Activated CD4-positive, alpha-beta T cell treated with anti-CD3 and anti-CD28 coated beads, Interleukin-2, amount 50 U/mL, for 16 hours (primary cell): ENCODE measurements at regions not wholly inside any gene's neighbourhood (a gene's known extent, or its start where the extent isn't known, plus 50 kb on each side); places are given as distances from the start of the nearest gene placed in this dataset.
"Not testable (repeated sequence)": the region's sequence is repeated elsewhere in the genome, so short reads cannot be mapped to it uniquely, and the experiment has no call there.

Experiments used
- DNase-seq: peaks from one replicate; pipeline ENCODE4 v3.0.0-alpha.2; 2020

DNA sequence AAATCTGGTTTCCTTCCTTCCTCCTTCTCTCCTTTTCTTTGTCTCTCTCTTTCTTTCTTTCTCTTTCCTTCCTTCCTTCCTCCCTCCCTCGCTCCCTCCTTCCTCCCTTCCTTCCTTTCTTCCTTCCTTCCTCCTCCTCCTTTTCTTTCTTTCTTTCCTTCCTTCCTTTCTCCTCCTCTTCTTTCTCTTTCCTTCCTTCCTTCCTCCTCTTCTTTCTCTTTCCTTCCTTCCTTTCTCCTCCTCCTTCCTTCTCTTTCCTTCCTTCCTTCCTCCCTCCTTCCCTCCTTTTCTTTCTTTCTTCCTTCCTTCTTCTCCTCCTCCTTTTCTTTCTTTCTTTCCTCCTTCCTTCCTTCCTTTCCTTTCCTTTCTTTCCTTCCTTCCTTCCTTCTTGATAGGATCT, 61.2 kb downstream of the VIP start:
- DNase-seq = no peak

DNA sequence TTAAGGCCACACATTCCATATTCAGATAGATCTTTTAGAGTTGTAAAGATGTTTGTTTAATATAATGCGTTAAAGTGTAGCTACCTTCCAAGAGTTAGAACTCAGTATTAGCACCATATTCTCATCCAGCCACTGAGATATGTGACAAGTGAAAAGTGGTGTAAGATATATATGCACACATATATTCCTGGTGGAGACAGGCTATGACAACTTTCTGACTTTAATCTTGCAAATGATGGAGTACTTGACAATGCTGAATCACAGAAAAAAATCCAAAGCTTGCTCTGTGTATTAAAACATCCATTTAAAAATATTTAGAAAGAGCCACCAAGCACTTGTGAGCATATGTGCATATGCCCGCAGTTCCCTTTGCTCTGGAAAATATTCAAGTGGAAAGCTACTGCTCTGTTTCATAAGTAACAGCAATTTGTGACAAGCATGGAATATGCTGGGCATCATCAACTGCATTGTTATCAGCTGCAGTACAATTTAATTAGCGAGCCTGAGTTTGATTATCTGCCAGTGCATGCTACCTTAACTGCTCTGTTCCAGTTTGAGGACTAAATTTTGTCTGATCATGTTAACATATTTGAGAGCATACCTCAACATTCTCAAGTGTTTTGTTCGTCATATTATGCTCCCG, 64.8 kb downstream of the VIP start:
- DNase-seq = no peak

DNA sequence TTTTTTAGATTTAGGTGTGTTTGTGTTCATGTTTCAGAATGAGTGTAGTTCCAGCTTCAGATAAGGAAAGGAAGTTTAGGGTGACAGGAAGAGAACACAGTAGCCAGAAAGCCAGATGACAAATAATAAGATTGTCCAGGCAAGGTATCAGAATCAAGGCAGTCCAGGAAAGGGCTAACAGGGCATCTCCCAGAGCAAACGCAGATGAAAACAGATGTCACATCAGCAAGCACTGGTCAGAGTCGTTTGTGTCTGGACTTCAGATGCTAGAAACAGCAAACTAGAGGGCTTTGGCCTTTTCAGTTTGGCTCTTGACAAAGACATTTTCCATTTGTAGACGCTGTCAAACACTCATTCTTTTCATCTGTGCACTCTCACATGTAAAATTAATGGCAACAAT, 65.5 kb downstream of the VIP start:
- DNase-seq = no peak

DNA sequence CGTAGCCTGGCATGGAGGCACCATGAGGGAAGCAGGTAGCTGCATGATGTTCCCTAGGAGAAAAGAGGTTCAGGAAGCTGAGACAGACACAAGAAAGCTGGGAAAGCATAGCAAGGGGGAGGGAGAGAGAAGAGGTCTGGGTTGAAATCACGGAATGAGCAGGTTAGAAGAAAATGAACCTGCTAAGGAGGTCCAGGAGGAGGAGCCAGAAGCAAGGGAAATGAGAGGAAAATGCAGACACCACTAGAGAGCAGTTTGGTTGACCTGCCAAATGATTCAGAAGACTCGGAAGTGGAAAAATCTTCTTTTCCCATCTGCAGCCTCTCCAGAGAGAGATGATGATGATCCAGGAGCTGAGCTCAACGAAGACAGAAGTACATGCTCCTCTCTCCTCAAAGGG, 70.9 kb downstream of the VIP start:
- DNase-seq = no peak

DNA sequence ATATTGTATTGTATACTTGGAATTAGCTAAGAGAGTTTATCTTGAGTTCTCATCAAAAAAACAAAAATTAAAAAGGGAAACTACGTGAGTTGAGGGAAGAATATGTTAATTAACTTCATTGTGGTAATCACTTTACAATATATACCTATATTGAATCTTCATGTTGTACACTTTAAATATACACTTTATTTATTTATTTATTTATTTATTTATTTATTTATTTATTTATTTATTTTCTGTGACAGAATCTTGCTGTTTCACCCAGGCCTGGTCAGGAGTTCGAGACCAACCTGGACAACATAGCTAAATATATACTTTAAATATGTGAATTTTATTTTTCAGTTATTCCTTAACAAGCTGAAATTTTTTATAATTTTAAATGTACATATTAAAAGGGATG, 74.1 kb downstream of the VIP start:
- no peak for DNase-seq

DNA sequence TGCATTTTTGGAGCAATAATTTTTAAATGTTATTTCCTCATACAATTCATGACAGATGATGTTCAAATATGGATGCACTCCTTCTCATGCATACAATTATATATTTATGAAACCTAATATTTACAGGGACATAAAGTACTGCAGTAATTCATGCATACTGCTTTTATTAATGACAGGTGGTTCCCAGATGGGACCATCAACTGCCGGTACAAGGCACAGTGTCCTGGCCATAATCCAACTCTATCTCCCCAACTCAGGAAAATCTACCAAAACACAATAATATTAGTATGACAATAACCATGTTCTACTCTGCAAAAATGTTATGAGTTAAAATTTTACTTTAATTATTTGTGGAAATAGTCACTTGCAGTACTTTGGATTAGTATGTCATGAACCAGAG, 77.8 kb downstream of the VIP start:
- DNase-seq = no peak

DNA sequence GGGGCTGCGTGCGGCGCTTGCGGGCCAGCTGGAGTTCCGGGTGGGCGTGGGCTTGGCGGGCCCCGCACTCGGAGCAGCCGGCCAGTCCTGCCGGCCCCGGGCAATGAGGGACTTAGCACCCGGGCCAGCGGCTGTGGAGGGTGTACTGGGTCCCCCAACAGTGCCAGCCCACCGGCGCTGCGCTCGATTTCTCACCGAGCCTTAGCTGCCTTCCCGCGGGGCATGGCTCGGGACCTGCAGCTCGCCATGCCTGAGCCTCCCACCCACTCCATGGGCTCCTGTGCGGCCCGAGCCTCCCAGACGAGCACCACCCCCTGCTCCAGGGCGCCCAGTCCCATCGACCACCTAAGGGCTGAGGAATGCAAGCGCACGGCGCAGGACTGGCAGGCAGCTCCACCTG, 83.8 kb downstream of the VIP start:
- not testable (repeated sequence) for DNase-seq

DNA sequence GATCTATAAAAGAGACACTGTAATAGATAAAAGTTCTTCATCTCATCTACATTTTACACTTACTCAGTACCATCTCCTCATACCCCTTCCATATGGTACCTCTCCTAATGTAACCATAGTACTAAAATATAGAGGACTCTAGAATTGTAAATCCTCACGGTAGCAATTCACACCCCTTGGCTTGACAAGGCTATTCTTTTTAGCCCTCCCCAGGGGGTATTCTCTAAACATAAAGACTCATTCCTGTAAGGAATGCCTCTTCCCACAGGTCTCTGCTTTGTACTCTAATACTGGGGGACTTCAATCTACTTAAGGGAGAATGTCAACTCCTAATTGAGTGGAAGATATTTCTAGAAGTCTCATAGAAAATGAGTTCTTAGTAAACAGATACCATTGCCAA, 85.9 kb downstream of the VIP start:
- no peak for DNase-seq

DNA sequence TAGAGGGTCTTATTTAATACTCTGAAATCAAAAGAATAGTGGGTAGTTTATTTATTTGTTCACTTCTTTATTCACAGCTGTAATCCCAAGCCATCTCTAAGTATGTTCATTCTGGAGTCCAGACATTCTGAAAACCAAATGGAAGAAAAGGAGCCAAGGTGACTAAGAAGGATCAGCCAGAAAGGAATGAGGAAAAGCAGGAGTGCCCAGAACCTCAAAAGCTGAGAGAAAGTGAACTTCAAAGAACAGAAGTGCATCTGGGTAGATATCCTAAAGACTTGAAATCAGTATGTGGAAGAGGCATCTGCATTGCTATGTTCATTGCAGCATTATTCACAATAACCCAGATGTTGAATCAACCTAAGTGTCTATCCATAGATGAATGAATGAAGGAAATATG, 94.8 kb downstream of the VIP start:
- DNase-seq = no peak

DNA sequence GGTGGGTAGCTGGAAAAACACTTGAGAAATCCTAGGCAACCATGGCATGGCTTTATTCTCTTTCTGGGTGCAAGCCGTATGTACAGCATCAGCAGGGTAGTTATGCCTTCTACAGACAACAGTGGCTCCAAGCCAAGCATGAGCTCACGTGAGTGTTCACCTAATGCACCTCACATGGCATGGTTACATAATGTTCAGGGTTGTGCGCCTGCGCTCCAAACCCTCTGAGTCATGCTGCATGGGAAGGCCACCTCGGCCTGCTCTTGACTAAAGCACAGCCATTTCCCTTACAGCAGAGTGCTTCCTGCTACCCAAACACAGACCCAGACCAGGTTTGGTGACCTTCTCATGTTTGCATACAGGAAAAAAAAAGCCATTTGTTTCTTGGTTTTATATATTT, 96.2 kb downstream of the VIP start:
- no peak for DNase-seq

DNA sequence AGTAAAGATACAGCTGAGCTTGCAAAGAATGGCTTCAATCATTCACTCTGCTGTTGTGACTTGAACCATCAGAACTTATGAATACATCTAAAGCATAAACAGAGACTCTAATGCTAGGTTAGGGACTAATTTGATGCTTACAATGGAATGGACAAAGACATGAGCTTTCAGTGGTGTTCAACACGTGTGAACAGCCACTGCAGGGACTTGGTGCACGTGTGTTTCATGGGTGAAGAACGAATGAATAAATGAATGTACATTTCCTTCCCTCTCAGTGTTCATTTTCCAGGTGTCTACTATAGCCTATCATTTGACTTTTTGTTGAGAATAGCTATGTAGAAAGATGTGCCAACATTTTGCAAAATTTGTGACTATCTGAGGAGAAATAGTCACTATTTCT, 98.3 kb downstream of the VIP start:
- no peak for DNase-seq

DNA sequence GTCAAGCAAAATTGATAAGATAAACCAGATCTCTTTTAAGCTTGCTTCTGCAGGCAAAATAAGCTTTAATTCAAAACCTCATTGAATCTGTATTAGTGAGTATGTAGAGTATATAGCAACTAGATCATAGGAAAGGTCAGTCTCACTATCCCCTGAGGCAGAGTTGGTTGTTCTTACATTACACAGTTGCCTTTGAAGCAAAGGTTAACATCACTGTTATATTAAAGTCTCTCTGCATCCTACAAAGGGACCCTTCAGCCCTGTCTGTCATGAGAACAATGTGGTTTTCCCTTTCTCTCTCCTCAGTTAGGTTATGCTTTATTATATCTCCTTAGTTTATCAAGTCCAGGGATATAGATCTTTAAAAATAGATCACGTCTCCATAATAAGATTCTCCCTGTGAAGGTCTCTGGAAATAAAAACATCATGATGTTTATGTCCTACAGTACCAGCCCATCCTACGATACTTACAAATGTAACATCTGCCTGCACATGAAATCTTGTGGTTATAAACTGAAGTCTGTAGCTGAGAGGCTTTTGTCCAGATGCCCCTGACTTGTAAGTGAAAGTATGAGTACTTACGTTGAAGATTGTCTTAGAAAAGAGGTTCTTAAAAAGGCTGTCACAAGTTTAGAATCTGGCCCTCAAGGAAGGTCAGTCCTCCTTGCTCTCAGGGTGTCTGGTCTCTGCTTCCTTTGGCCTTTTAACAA, 103.6 kb downstream of the VIP start:
- DNase-seq = no peak

DNA sequence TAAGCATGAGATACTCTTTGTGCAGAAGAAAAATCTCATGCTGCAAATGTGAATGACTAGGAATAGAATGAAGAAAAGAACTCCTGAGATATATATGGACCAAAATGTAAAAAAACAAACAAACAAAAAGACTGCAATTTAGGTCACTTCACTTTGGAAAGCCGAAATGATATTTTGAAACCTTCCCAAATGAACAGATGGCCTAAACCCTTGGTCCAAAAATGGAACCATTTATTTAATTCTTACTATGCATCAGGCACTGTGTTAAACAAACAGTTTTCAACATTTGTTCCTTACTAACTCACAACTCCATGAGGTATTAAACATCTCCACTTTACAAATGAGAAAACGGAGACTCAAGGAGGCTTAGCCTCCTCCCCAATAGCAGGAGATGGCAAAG, 107.5 kb downstream of the VIP start:
- DNase-seq = no peak

DNA sequence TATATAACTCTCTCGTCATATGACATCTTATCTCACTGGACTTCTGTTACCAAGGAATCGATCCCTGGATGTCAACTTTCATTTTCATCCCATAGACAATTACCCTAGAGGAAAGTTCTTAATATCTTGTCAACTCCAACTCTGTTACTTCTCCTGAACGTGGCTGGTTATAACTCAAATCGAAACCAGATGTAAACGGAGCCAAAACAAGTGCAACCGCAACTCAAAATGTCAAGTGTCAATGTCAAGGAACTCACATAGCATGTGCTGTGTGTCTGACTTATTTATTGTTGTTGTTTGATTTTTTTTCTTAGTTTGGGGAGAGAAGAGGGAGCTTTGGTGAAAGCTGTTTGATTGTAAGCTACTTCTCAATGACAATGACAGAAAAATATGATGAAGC, 108.6 kb downstream of the VIP start:
- DNase-seq = no peak

DNA sequence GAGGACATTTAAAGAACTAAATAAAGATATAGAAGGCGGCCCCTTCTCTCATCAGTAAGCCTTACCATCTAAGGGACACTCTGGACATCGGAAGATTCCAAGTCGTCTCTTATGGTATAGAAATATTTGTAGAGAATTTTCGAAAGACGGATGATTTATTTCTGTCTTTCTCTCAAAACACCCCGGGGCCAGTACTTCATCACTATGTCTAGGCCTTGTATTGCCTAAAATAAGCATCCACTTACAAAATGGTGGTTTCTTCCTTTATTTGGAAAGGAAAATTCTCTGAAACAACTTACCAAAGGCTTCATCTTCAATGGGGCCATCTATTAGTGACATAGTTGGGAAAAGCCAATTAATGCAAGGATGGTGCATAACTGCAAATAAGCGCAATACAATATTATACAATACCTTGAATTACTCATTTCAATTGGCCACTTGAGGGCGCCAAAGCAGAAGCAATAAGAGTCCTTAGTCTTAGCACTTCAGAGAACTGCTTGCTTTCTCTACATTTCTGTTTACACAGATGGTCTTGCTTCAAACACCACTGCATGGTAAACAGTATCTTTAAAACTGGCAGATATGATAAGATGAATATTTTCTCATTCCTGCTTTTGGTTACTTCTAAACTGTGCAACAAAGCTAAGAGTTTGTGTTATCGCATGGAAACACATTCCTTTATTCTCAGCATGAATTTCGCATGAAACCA, 113.2 kb downstream of the VIP start:
- DNase-seq = peak; percentile 58

DNA sequence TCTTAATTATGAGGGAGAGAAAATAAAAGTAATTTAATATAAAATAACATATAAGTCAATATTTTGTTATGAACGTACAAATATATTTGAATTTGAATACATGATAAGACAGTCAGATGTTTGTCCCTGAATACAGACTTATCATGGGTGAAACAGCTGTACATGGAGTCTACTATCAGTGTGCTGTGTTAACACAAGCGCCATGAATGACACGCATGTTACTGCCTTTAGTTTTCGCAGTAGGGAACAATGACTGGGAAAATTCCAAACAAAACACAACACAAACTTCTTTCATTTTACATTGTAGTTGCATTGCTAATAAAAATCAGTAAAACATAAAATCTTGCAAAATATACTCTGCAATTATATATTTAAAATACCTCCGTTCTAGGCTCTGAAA, 108.6 kb downstream of the FBXO5 start:
- DNase-seq = no peak

DNA sequence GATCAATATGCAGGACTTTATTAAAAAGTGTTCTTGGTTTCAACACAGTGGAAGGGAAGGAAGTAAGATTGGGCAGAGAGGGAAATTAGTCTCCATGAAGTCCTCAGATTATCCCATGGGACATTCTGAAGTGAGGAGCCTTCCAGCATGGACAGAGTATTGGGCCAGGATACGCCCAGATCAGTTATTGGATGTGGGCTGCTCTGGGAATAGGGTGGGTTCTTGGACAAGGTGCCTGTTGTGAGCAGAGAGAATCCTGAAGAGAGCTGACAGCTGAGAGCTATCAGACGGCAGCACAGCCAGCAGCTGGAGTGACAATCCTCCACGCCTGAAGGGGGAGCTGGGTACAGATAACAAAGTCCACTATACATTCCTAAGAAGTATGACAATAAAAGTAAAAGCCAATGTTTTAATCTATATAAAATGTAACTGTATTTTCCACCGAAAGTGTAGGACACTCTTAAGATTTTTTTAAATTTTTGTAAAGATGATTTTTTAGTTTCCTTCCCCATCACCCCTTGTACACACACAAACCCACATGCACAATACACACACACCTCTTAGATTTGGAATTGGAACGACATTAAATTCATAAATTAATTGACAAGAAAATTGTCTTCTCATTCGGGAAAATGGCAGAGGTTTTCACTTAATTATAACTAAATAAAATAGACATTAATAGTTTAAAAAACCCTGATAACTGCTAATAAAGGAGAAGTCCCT, 107.8 kb downstream of the FBXO5 start:
- no peak for DNase-seq

DNA sequence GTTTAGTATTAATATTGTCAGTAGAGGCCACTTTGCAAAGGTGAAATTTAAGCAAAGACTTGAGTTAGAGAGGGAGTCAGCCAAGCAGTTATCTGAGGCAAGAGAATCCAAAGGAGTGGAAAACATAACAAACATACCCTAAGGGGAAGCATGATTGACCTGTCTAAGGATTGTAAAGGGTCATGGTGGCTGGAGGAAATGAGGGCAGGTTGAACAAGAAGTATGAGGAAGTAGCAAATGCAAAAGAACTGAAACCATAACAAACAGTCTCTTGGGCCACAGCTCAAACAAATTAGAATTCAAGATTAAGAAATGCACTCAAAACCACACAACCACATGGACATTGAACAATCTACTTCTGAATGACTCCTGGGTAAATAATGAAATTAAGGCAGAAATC, 103.2 kb downstream of the FBXO5 start:
- DNase-seq = no peak

DNA sequence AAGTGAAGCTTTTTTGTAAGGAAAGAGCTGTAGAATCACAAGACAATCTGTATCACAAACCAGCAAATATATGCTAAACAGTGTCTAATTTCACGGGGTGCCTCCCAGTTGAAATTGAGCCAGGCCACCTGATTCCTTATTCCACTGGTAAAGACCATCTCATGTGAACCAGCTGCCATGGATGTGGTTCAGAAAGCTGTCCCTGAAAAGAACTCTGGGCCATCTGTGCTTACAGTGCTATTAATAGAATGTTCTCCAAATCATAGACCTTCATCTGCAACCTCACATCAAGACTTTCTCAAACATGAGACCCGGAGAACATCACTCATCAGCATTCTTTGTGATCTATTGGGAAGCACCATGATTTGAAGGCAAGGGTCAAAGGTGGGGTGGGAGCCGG, 89.7 kb downstream of the FBXO5 start:
- DNase-seq = no peak

DNA sequence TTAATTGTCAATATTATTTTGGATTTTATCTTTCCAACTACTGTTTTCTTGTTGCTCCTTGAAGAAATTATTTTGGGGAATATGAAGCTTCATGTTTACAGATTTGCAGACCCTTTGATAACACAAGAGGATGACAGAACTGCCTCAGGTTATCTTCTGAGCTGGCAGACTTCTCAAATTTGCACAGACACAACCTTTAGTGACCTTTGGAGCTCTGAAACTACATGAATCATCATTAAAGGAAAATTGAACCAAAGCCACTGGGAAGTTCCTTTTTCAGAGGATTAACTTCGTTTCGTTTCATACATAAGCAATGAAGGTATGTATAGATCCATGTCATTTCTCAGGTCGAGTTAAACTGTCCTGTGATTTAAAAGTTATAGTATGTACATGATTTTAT, 85.9 kb downstream of the FBXO5 start:
- no peak for DNase-seq

DNA sequence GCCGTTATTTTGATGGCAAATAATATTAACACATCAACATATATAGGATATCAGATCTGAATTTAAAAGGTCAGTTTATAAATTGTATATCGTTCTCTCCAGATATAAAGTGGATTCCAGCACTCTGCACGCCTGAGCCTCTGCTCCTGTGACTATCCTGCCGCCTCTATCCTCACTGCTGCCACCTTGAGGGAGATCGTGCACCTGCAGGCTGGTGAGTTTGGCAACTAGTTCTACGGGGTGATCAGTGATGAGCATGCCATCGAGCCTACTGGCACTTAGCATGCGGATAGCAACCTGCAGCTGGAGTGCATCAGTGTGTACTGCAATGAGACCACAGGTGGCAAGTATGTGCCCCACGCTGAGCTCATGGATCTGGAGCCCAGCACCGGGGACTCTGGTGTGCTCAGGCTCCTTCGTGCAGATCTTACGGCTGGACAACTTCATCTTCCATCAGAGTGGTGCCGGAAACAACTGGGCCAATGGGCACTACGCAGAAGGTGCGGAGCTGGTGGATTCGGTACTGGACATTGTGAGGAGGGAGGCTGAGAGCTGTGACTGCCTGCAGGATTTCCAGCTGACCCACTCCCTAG, 84.9 kb downstream of the FBXO5 start:
- peak; percentile 73 for DNase-seq

DNA sequence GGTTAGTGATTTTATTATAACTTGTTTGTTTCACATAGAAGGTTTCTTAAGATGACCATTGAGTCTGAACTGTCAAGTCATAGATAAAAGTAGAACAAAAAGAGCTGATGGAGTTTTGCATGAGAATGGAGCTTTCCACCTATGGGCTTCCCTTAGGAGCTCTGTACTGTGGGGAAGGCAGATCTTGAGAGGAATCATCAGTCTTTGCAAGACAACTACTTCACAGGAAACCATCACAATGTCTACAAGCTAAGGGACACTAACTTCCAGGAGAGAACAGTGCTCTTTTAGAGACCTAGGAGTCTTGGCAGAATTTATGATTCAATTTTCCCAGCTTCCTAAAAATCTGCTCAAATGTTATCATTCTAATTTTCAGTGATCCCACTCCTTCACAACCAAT, 78.2 kb downstream of the FBXO5 start:
- no peak for DNase-seq

DNA sequence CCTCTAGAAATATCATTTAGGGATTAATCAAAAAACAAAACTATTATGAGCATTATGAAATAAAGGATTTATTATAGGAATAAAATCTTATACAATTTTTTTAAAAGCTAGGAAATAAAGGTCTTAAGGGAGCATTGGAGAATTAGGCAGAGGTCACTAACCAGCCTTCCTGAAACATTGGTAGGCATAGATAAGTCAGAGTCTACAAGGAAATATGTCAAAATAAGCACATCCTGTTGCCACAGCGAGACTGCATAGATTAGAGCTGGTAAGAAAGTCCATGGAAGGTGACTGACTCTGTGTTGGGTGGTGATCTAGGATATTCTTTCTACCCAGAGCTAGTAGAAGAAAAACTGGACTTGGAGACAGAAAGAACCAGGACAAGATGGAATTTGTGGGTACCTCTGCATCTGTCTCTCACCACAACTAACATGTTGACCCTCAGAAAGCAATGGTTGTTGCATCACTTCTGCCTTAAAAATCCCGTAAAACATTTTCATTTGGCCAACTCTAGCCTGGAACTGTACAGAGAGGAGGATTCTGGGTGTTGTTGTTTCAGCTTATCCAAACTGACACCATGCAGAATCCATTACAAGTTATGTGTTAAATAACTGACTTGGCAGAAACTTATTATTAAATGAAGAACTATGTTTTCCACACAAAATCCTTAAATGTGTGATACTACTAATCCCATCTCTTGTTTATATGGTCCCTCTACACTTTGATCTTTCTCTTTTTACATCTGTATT, 77.1 kb downstream of the FBXO5 start:
- DNase-seq = no peak
